GM18519 (cell line): ENCODE measurements at regions not wholly inside any gene's neighbourhood (a gene's known extent, or its start where the extent isn't known, plus 50 kb on each side); places are given as distances from the start of the nearest gene placed in this dataset.

Experiments
- ATAC-seq: cut with Tn5 transposase; IDR thresholded peaks from one replicate; pipeline ENCODE4 v1.9.1; 2021; ENCODE audit warnings: mild to moderate bottlenecking, moderate library complexity; ENCODE audit not compliant: unreplicated experiment, low FRiP score

GRCh38 chr10:78489034-78489433, 455.4 kb downstream of the RPS24 start:
- no peak for ATAC-seq

GRCh38 chr10:78491812-78492211, 458.1 kb downstream of the RPS24 start:
- no peak for ATAC-seq

DNA sequence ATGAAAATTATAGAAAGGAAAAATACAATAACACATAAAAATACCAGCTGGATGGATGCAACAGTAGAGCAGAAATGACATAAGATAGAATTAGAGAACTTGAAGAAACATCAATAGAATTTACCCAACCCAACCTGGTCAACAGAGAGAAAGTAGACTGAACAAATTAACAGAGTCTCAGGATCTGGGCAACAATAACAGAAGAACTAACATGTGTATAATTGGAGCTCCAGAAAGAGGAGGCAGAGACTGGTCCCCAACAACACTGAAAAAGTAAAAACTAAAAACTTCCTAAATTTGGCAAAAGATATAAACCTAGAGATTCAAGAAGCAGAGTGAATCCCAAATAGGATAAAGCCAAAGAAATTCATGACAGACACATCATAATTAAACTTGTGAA, 458.8 kb downstream of the RPS24 start:
- no peak for ATAC-seq

DNA sequence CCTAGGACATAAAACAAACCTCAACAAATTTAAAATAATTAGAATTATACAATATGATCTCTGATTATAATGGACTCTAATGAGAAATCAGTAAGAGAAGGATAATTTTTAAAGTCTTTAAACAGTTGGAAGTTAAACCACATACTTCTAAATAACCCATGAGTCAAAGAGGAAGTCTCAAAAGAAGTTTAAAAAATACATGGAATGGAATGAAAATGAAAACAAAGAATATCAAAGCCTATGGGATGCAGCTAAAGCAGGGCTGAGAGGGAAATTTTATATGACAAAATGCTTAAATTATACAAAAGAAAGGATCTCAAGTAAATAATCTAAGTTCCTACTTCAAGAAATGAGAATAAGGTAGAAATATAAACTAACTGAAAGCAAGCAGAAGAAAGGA, 460.5 kb downstream of the RPS24 start:
- ATAC-seq: no peak

- no peak for ATAC-seq
These were observed 468.7 kb downstream of the RPS24 start for GRCh38 chr10:78502210-78502936.

DNA sequence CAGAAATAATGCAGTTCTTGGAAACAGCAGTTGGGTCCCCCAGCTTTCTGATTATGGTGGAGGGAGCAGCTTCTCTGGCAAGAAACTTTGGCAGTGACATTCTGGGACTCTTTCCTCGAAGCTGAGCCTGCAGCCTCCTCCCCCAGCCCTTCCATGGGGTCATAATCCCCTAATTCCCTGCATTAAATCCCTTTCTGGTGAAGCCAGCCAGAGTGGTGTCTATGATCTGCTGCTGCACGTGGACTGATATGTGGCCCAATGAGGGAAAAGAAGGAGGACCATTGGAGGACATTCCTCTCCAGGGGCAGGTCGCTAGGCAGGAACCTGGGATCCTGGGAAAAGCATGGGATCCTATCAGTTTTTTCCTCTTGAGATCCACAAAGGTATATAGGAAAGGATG, 470.5 kb downstream of the RPS24 start:
- ATAC-seq: no peak

DNA sequence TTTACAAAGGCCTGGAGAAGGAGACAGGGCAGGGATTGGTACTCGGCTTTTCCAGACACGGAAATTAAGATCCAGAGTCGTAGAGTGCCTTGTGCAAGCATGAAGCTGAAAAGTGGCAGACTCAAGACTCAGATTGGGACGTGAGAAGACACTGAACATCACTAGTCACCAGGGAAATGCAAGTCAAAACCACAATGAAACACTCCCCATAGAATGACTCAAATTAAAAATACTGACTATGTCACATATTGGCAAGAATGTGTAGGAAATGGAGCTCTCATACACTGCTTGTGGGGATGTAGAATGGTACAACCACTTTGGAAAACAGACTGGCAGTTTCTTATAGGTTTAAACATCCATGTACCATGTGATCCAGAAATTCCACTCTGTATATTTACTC, 472.0 kb downstream of the RPS24 start:
- no peak for ATAC-seq

DNA sequence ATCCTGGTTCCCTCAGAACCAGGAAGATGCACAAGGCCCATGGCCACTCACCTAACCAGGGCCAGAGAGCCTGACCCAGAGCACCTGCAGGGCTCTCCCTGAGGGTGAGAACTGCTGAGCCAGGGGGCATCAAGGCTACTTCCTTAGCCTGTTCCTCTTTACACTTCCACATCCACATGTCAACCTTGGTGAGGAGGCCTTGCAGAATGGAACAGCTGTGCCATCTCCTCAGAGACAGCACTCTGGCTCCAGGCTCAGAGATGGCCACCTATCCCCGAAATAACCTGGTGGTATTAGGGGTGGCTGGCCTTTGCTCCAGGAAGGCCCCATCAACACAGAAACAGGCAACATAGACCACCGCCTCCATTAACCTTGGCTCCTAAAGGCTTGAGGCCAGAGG, 473.0 kb downstream of the RPS24 start:
- no peak for ATAC-seq

DNA sequence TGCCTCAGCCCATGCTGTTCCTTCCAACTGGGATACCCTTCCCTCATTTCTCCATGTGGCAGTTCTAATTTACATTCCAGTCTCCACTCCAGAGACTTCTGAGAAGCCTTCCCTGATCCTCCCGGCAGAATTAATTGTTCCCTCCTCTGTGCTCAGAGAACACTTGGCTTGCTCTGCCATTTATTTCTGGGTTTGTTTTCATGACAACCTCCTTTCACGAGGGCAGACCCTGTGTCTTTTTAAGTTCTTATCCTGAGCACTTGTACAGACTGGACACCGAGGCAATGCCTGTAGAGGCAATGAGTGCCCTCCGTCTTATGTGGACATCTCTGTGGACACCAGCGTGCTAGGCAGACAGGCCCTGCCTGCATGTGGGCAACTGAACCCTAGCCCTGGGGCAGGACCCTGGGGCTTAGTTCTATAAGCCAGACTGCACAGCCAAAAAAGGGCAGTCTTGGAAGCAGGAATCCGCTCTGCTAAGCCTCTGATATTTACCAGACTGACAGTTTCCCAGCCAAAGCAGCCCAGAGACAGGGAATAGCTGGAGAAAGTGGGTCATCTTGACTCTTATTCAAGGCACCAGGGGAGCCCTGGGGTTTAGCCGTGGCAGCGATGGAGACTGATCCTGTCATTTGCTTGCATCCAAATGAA, 474.0 kb downstream of the RPS24 start:
- ATAC-seq: no peak

DNA sequence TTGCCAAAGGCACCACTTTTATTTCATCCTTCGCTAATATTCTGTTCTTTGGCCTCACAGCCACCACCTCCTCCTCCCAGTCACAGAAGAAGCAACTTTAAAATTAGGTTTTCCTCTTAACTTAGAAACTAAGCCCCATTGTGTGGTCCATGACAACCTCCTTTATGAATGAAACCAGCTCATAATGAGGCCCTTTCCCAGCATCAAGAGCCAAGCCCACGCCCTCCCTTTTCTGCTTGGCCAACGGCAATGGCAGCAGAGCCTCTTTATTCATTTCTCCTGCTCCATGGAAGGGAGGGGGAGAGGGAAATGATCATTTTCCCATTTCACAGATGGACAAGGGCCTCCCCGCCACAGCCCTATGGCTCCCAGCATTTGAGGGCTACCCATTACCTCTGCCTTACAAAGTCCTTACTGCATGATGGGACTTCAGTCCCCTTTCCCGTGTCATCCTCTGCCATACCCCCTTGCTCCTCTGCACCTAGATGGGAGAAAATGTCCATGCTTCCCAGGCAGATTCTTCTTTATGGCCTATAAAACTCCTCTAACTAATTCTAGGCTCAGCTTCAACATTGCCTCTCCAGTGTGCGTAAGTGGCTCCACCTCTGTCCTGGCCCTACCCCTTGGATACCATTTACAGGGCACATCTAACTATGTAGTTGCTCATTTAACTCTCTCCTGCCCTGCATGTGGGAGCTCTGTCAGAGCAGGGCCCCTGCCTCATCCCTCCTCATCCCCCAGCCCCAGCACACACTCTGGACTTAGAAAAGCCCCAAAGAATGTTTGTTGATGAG, 475.5 kb downstream of the RPS24 start:
- no peak for ATAC-seq

- no peak for ATAC-seq
These were observed 477.1 kb downstream of the RPS24 start for GRCh38 chr10:78510566-78511323.

GRCh38 chr10:78511324-78512204, 477.9 kb downstream of the RPS24 start:
- no peak for ATAC-seq

DNA sequence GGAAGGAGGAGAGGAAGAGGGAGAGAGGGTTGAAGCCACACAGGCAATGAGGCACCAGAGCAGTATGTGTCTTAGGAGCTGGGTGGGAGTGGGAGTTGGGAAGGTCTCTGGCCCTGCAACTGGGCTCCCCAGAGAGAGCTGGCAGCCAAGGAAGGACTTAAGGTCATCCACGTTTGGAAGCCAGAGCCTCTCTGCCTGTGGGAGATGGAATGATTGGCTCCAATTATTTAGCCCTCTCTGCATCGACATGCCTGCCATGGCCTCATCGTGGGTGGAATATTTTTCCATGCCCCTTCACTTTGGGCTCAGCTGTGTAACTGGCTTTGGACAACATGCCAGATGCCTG, 478.5 kb downstream of the RPS24 start:
- ATAC-seq: no peak

DNA sequence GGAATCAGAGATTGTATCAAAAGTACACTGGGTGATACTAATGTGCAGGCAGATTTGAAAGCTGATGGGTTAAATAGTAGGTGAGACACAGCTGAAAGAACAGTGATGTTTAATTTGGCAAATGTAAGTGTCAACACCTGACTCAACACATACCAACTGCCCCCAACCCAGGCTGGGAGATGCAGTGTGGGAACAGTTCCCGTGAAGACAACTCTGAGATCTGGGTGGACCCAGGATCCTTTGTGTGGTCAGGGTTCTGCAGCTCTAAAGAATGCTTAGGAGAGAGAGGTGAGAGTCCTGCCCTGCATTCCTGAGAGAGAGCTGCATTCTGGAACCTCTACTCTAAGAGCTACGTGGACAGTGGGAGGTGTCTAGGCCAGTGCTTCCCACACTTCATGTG, 479.7 kb downstream of the RPS24 start:
- ATAC-seq: no peak

GRCh38 chr10:78513986-78514385, 480.3 kb downstream of the RPS24 start:
- no peak for ATAC-seq

DNA sequence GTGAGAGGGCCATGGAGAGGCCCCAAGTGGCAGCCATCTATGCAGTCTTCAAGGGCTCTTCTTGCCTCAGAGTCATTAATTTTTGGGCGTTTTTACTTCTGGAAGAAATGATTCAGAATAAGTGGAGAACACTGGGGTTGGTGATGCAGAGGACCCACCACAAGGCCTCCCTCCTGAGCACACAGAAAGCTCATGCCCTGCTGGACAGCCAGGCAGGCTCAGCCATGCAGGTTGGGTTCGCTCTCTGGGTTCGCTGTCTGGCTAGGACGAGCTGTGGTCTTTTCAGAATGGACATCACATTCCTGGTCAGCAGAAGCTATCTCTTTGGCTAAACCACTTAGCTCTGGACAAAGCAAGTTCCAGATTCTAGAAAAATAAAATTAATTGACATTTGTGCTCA, 480.8 kb downstream of the RPS24 start:
- ATAC-seq: no peak

DNA sequence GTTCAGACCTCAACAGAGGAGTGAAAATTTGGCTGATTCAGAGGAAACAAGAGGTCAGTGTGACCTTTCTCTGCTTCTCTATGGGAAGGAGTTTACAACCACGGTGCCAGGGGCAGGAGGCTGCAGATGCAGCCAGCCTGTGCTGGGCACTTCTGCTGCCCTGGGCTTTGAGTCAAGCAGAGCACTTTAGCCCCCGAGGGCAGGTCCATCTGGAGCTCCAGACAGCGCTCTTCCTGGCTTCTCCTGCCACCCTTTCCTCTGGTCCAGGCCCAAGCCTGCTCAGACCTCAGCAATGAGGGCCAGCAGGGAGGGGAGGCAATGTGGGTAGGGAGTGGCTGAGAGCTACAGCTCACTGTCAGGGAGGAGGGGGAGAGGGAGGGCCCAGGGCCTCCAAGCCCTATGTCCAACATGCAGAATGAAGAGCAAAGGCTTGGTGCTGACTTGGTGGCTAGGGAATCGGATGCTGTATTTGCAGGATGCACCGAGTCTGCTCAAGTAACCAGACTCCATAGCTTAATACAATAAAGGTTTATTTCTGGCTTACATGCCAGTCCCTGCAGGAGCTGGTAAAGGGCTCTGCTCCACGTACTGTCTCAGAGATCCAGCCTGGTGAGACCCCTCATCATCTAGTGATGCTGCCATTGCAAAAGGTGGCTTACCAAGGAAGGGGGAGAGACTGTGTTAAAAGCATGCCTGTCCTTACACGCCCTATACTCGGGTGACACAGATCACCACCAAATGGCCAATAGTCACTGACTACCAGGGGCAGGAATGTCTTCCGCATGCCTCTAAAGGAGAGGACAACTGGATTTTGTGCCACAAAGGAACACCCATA, 481.6 kb downstream of the RPS24 start:
- ATAC-seq: no peak

DNA sequence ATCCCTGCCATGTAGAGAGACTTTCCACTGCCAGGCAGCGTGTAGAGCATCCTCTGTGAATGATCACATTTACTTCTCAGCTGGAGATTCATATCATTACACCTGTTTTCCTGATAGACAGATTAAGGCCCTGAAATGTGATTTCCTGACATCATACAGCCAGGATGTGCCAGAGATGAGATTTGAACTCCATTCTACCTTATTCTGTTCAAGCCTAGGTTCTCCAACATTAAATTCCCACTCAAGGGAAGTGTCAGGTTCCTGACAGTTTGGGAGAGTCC, 482.1 kb downstream of the RPS24 start:
- ATAC-seq: no peak

GRCh38 chr10:78516236-78516635, 482.6 kb downstream of the RPS24 start:
- no peak for ATAC-seq
